ENCODE measurements at regions not wholly inside any gene's neighbourhood (a gene's known extent, or its start where the extent isn't known, plus 50 kb on each side); places are given as distances from the start of the nearest gene placed in this dataset.

- no peak overlapping the region for H3K9ac ChIP-seq (ENCODE audit: low read length)
- ATAC-seq (ENCODE audit: low read depth) (no peak), DNase-seq (no peak)
- no peaks in the 10 kb centered on the region for H3K4me1 ChIP-seq (ENCODE audit: control insufficient read depth in 2 of 2, insufficient read depth in 2 of 2, low read length in 2 of 2)
- intact Hi-C loops (cut with micrococcal nuclease): no loop called here
- ChIA-PET POLR2A (no interaction called here), CTCF (no interaction called here)
- no peaks in the 10 kb centered on the region for H3K79me2 ChIP-seq (ENCODE audit: control insufficient read depth, insufficient read depth, low read length)
- H3K4me2 ChIP-seq (replicated peaks; ENCODE audit: low read depth, low read length, poor library complexity, severe bottlenecking): no peak overlapping the region
- no peak overlapping the region for H3K4me3 Mint-ChIP-seq
- no peak overlapping the region for H2AFZ ChIP-seq (ENCODE audit: insufficient read depth, low read depth, low read length, poor library complexity, severe bottlenecking)
- H3K27ac ChIP-seq (ENCODE audit: low read length in 2 of 2): no peak overlapping the region
- no peaks in the 10 kb centered on the region for H4K20me1 ChIP-seq (ENCODE audit: control insufficient read depth, insufficient read depth, low read length, poor library complexity, severe bottlenecking)
- H3K27ac Mint-ChIP-seq: no peak overlapping the region
- WGBS (ENCODE audit: insufficient coverage): no CpG with 5 or more reads among the region's 3 CpGs
- no peaks in the 10 kb centered on the region for H3K4me1 Mint-ChIP-seq
- no peaks in the 10 kb centered on the region for H3K9me3 ChIP-seq (ENCODE audit: control extremely low read depth in 1 of 3, control insufficient read depth in 2 of 3, insufficient read depth in 1 of 3, low read length in 2 of 3)
- H3K9me3 Mint-ChIP-seq (ENCODE audit: insufficient read depth): no peaks in the 10 kb centered on the region
- no peaks in the 10 kb centered on the region for H3K36me3 ChIP-seq (replicated peaks in 1 of 2; ENCODE audit: control extremely low read depth in 1 of 2, control insufficient read depth in 1 of 2, extremely low read depth in 1 of 2, insufficient read depth in 2 of 2, low read length in 1 of 2)
- no peaks in the 10 kb centered on the region for H3K27me3 ChIP-seq (replicated peaks in 1 of 4; ENCODE audit: control extremely low read depth in 1 of 4, control insufficient read depth in 3 of 4, insufficient read depth in 4 of 4, low read length in 3 of 4)
- H3K4me3 ChIP-seq (ENCODE audit: control extremely low read depth in 1 of 5, extremely low read depth in 1 of 5, insufficient read depth in 1 of 5, low read depth in 2 of 5, low read length in 4 of 5): no peak overlapping the region
- no peak for TF ChIP-seq EZH2 (IDR thresholded peaks at IDR 0.05; ENCODE audit: borderline replicate concordance, insufficient read depth, low read depth, low read length, poor library complexity, severe bottlenecking)
- no peak for TF ChIP-seq CTCF (IDR thresholded peaks at IDR 0.05)
- peaks cover 6% of the 10 kb centered on the region for H3K27me3 Mint-ChIP-seq
These were observed 560.8 kb downstream of the REEP3 start for GRCh38 chr10:64081947-64082482.

- Histone ChIP-seq H4K20me1 (ENCODE audit: control insufficient read depth, insufficient read depth, low read length, poor library complexity, severe bottlenecking) (no peaks in the 10 kb centered on the region), H3K79me2 (ENCODE audit: control insufficient read depth, insufficient read depth, low read length) (no peaks in the 10 kb centered on the region), H3K9ac (ENCODE audit: low read length) (no peak overlapping the region), H3K9me3 (ENCODE audit: control extremely low read depth in 1 of 3, control insufficient read depth in 2 of 3, insufficient read depth in 1 of 3, low read length in 2 of 3) (no peaks in the 10 kb centered on the region), H3K27ac (ENCODE audit: low read length in 2 of 2) (no peak overlapping the region), H3K4me2 (replicated peaks; ENCODE audit: low read depth, low read length, poor library complexity, severe bottlenecking) (no peak overlapping the region), H2AFZ (ENCODE audit: insufficient read depth, low read depth, low read length, poor library complexity, severe bottlenecking) (no peak overlapping the region), H3K4me3 (ENCODE audit: control extremely low read depth in 1 of 5, extremely low read depth in 1 of 5, insufficient read depth in 1 of 5, low read depth in 2 of 5, low read length in 4 of 5) (no peak overlapping the region), H3K4me1 (ENCODE audit: control insufficient read depth in 2 of 2, insufficient read depth in 2 of 2, low read length in 2 of 2) (no peaks in the 10 kb centered on the region), H3K36me3 (replicated peaks in 1 of 2; ENCODE audit: control extremely low read depth in 1 of 2, control insufficient read depth in 1 of 2, extremely low read depth in 1 of 2, insufficient read depth in 2 of 2, low read length in 1 of 2) (no peaks in the 10 kb centered on the region), H3K27me3 (replicated peaks in 1 of 4; ENCODE audit: control extremely low read depth in 1 of 4, control insufficient read depth in 3 of 4, insufficient read depth in 4 of 4, low read length in 3 of 4) (no peaks in the 10 kb centered on the region)
- intact Hi-C loops (cut with micrococcal nuclease): no loop called here
- Mint-ChIP-seq H3K4me3 (no peak overlapping the region), H3K9me3 (ENCODE audit: insufficient read depth) (no peaks in the 10 kb centered on the region), H3K4me1 (no peaks in the 10 kb centered on the region), H3K27me3 (no peaks in the 10 kb centered on the region), H3K27ac (no peak overlapping the region)
- POLR2A ChIA-PET: no interaction called here
- no peak for DNase-seq
- TF ChIP-seq EZH2 (IDR thresholded peaks at IDR 0.05; ENCODE audit: borderline replicate concordance, insufficient read depth, low read depth, low read length, poor library complexity, severe bottlenecking) (no peak), CTCF (IDR thresholded peaks at IDR 0.05) (no peak)
- 90% methylated on average over 2 of the region's 2 CpGs for WGBS (ENCODE audit: insufficient coverage)
- CTCF ChIA-PET: no interaction called here
- no peak for ATAC-seq (ENCODE audit: low read depth)
These were observed 565.0 kb downstream of the REEP3 start for GRCh38 chr10:64086083-64086767.

Measured in B cell (primary cell).